ENCODE measurements at regions not wholly inside any gene's neighbourhood (a gene's known extent, or its start where the extent isn't known, plus 50 kb on each side); places are given as distances from the start of the nearest gene placed in this dataset.
"Not testable (repeated sequence)": the region's sequence is repeated elsewhere in the genome, so short reads cannot be mapped to it uniquely, and the experiment has no call there.

GRCh38 chr7:97317575-97317974 lies 200.1 kb downstream of the SDHAF3 start:
- H3K4me3 ChIP-seq (ENCODE audit: low read depth, low read length), result no peak overlapping the region
- DNase-seq (ENCODE audit: low read depth), result no peak
- no peak for TF ChIP-seq CTCF (conservative IDR thresholded peaks at IDR 0.05; ENCODE audit: low read depth, low read length)

GRCh38 chr7:97329871-97330270 lies 212.4 kb downstream of the SDHAF3 start:
- H3K4me3 ChIP-seq (ENCODE audit: low read depth, low read length); DNase-seq (ENCODE audit: low read depth): not testable (repeated sequence)

GRCh38 chr7:97337849-97338248 lies 220.4 kb downstream of the SDHAF3 start:
- no peak for TF ChIP-seq CTCF (conservative IDR thresholded peaks at IDR 0.05; ENCODE audit: low read depth, low read length)
- DNase-seq (ENCODE audit: low read depth), result no peak
- no peak overlapping the region for H3K4me3 ChIP-seq (ENCODE audit: low read depth, low read length)

- no peak for TF ChIP-seq CTCF (conservative IDR thresholded peaks at IDR 0.05; ENCODE audit: low read depth, low read length)
- no peak for DNase-seq (ENCODE audit: low read depth)
- H3K4me3 ChIP-seq (ENCODE audit: low read depth, low read length), result no peak overlapping the region
Observed at GRCh38 chr7:97342512-97342911, 225.0 kb downstream of the SDHAF3 start.

- TF ChIP-seq CTCF (conservative IDR thresholded peaks at IDR 0.05; ENCODE audit: low read depth, low read length), result no peak
- H3K4me3 ChIP-seq (ENCODE audit: low read depth, low read length), result no peak overlapping the region
- no peak for DNase-seq (ENCODE audit: low read depth)
Observed at GRCh38 chr7:97346349-97346748, 228.9 kb downstream of the SDHAF3 start.

GRCh38 chr7:97351488-97351887 lies 234.0 kb downstream of the SDHAF3 start:
- no peak for DNase-seq (ENCODE audit: low read depth)
- no peak overlapping the region for H3K4me3 ChIP-seq (ENCODE audit: low read depth, low read length)

GRCh38 chr7:97357459-97357858 lies 240.0 kb downstream of the SDHAF3 start:
- TF ChIP-seq CTCF (conservative IDR thresholded peaks at IDR 0.05; ENCODE audit: low read depth, low read length), result no peak

More at GRCh38 chr7:97351488-97351887, 234.0 kb downstream of the SDHAF3 start:
- no peak for TF ChIP-seq CTCF (conservative IDR thresholded peaks at IDR 0.05; ENCODE audit: low read depth, low read length)

GRCh38 chr7:97372882-97373281 lies 255.4 kb downstream of the SDHAF3 start:
- H3K4me3 ChIP-seq (ENCODE audit: low read depth, low read length), result no peak overlapping the region
- no peak for TF ChIP-seq CTCF (conservative IDR thresholded peaks at IDR 0.05; ENCODE audit: low read depth, low read length)
- no peak for DNase-seq (ENCODE audit: low read depth)

More at GRCh38 chr7:97357459-97357858, 240.0 kb downstream of the SDHAF3 start:
- H3K4me3 ChIP-seq (ENCODE audit: low read depth, low read length), result no peak overlapping the region
- no peak for DNase-seq (ENCODE audit: low read depth)

Measured in epithelial cell of proximal tubule (primary cell).